H9 (cell line): ENCODE measurements at regions not wholly inside any gene's neighbourhood (a gene's known extent, or its start where the extent isn't known, plus 50 kb on each side); places are given as distances from the start of the nearest gene placed in this dataset.

Source experiments
- DNase-seq: peaks from one replicate; pipeline ENCODE4 v3.0.0-alpha.2; 2017
- H2AFZ ChIP-seq: one replicate; pipeline ENCODE4 v1.6.1; 2013; ENCODE audit warnings: mild to moderate bottlenecking, low read length, control low read depth, moderate library complexity
- H2AK5ac ChIP-seq: 2 replicates; pipeline ENCODE4 v1.6.1; 2013; ENCODE audit warnings: low read length, control low read depth, mixed read lengths; ENCODE audit not compliant: insufficient read length
- H2BK120ac ChIP-seq: one replicate; pipeline ENCODE4 v1.6.1; 2013; ENCODE audit warnings: low read depth, mild to moderate bottlenecking, low read length, control low read depth, inconsistent platforms; ENCODE audit not compliant: poor library complexity, severe bottlenecking
- H2BK12ac ChIP-seq: 2 replicates; pipeline ENCODE4 v1.6.1; 2013; ENCODE audit warnings: low read length, control low read depth, mixed read lengths, low read depth; ENCODE audit not compliant: insufficient read length
- H2BK15ac ChIP-seq: 2 replicates; pipeline ENCODE4 v1.6.1; 2013; ENCODE audit warnings: low read depth, low read length, control low read depth
- H2BK20ac ChIP-seq: one replicate; pipeline ENCODE4 v1.6.1; 2013; ENCODE audit warnings: low read depth, mild to moderate bottlenecking, low read length, control low read depth, inconsistent platforms; ENCODE audit not compliant: poor library complexity, severe bottlenecking
- H2BK5ac ChIP-seq: 2 replicates; pipeline ENCODE4 v1.6.1; 2013; ENCODE audit warnings: low read length, control low read depth, mixed read lengths; ENCODE audit not compliant: insufficient read length
- H3K14ac ChIP-seq: 2 replicates; pipeline ENCODE4 v1.6.1; 2013; ENCODE audit warnings: low read length, control low read depth; ENCODE audit not compliant: insufficient read depth
- H3K18ac ChIP-seq: 2 replicates; pipeline ENCODE4 v1.6.1; 2013; ENCODE audit warnings: low read depth, mild to moderate bottlenecking, mixed read lengths, low read length, control low read depth; ENCODE audit not compliant: insufficient read length
- H3K23ac ChIP-seq: 2 replicates; pipeline ENCODE4 v1.6.1; 2013; ENCODE audit warnings: low read length, control low read depth, mixed read lengths, low read depth; ENCODE audit not compliant: insufficient read length
- H3K23me2 ChIP-seq: 2 replicates; pipeline ENCODE4 v1.6.1; 2013; ENCODE audit warnings: low read depth, mild to moderate bottlenecking, mixed read lengths, low read length, control low read depth; ENCODE audit not compliant: insufficient read length, poor library complexity, severe bottlenecking
- H3K27ac ChIP-seq: 2 replicates; pipeline ENCODE4 v1.5.1; 2013; ENCODE audit warnings: low read length, control low read depth, mixed read lengths, low read depth; ENCODE audit not compliant: insufficient read length
- H3K27me3 ChIP-seq: 2 replicates; pipeline ENCODE4 v1.6.1; 2013; ENCODE audit warnings: low read length, control low read depth, inconsistent platforms; ENCODE audit not compliant: insufficient read depth
- H3K4ac ChIP-seq: 2 replicates; pipeline ENCODE4 v1.6.1; 2013; ENCODE audit warnings: low read depth, mild to moderate bottlenecking, control low read depth, inconsistent platforms, low read length, moderate library complexity
- H3K4me1 ChIP-seq: 2 replicates; pipeline ENCODE4 v1.6.1; 2013; ENCODE audit warnings: low read length, control low read depth, inconsistent platforms; ENCODE audit not compliant: insufficient read depth
- H3K4me2 ChIP-seq: 2 replicates; pipeline ENCODE4 v1.6.1; 2013; ENCODE audit warnings: low read length, control low read depth, mixed read lengths; ENCODE audit not compliant: insufficient read length, insufficient read depth
- H3K56ac ChIP-seq: 2 replicates; pipeline ENCODE4 v1.6.1; 2013; ENCODE audit warnings: low read depth, mild to moderate bottlenecking, mixed read lengths, low read length, control low read depth; ENCODE audit not compliant: insufficient read length
- H3K79me1 ChIP-seq: 2 replicates; pipeline ENCODE4 v1.6.1; 2013; ENCODE audit warnings: low read depth, mild to moderate bottlenecking, moderate library complexity, low read length, control low read depth, inconsistent platforms; ENCODE audit not compliant: insufficient read depth, poor library complexity, severe bottlenecking
- H3K79me2 ChIP-seq: 2 replicates; pipeline ENCODE4 v1.6.1; 2013; ENCODE audit warnings: low read length, control low read depth, inconsistent platforms; ENCODE audit not compliant: insufficient read depth
- H3K9ac ChIP-seq: 2 replicates; pipeline ENCODE4 v1.6.1; 2013; ENCODE audit warnings: low read length, control low read depth, mixed read lengths; ENCODE audit not compliant: insufficient read length; ENCODE audit errors: extremely low read depth
- H3K9me3 ChIP-seq: one replicate; pipeline ENCODE4 v1.6.1; 2013; ENCODE audit warnings: low read depth, low read length, inconsistent platforms; ENCODE audit not compliant: control insufficient read depth
- H3T11ph ChIP-seq: one replicate; pipeline ENCODE4 v1.6.1; 2013; ENCODE audit warnings: mild to moderate bottlenecking, low read length, control low read depth, inconsistent platforms
- H4K20me1 ChIP-seq: one replicate; pipeline ENCODE4 v1.6.1; 2013; ENCODE audit not compliant: control insufficient read depth, insufficient read length, insufficient read depth
- H4K5ac ChIP-seq: 2 replicates; pipeline ENCODE4 v1.6.1; 2013; ENCODE audit warnings: low read depth, mild to moderate bottlenecking, mixed read lengths, low read length, control low read depth; ENCODE audit not compliant: insufficient read length
- H4K8ac ChIP-seq: replicated peaks from 2 replicates; pipeline ENCODE4 v1.6.1; 2013; ENCODE audit warnings: low read length, control low read depth, mixed read lengths, low read depth; ENCODE audit not compliant: insufficient read length
- H4K91ac ChIP-seq: 2 replicates; pipeline ENCODE4 v1.6.1; 2013; ENCODE audit warnings: low read depth, mild to moderate bottlenecking, moderate library complexity, mixed read lengths, low read length, control low read depth; ENCODE audit not compliant: insufficient read length
- H3K27ac Mint-ChIP-seq, 3 experiments: 2 replicates in 2 of 3; 3 replicates in 1 of 3; pipeline ENCODE4 v1.8.0; 2020 to 2021; ENCODE audit warnings: mixed read lengths in 3 of 3, mild to moderate bottlenecking in 1 of 3, moderate library complexity in 1 of 3
- H3K27me3 Mint-ChIP-seq: 2 replicates; pipeline ENCODE4 v1.8.0; 2021; ENCODE audit warnings: low read depth, mild to moderate bottlenecking, moderate library complexity, mixed read lengths
- H3K36me3 Mint-ChIP-seq, 3 experiments: 2 replicates in 2 of 3; 3 replicates in 1 of 3; pipeline ENCODE4 v1.8.0; 2020 to 2021; ENCODE audit warnings: low read depth in 3 of 3, mixed read lengths in 3 of 3; ENCODE audit not compliant: insufficient read depth in 1 of 3
- H3K4me1 Mint-ChIP-seq, 2 experiments: 2 replicates each; pipeline ENCODE4 v1.8.0; 2020; ENCODE audit warnings: mixed read lengths in 2 of 2
- H3K4me3 Mint-ChIP-seq, 2 experiments: 2 replicates in 1 of 2; 3 replicates in 1 of 2; pipeline ENCODE4 v1.8.0; 2020 to 2021; ENCODE audit warnings: mild to moderate bottlenecking in 2 of 2, mixed read lengths in 2 of 2, moderate library complexity in 1 of 2
- H3K9me3 Mint-ChIP-seq, 2 experiments: 2 replicates in 1 of 2; 3 replicates in 1 of 2; pipeline ENCODE4 v1.8.0; 2020; ENCODE audit warnings: mild to moderate bottlenecking in 2 of 2, mixed read lengths in 2 of 2, moderate library complexity in 1 of 2
- CTCF ChIP-seq: fragments of 200-600 bp; sonication (generic); conservative IDR thresholded peaks from 3 replicates; pipeline ENCODE4 v1.8.0; 2021; ENCODE audit warnings: antibody characterized with exemption, mild to moderate bottlenecking
- WGBS: extraction: QIAGEN DNeasy Blood & Tissue Kit; methylation state at CpG from one replicate; pipeline ENCODE4 v1.1.7; 2013; ENCODE audit warnings: missing lambda C conversion rate, low lambda C conversion rate, mixed read lengths; ENCODE audit not compliant: insufficient read length; ENCODE audit errors: extremely low coverage; 5-methylcytosine and 5-hydroxymethylcytosine counted together

GRCh38 chr21:43313221-43313938 is 113.6 kb downstream of the SIK1 start:
- no peaks in the 10 kb centered on the region for H3K79me1 ChIP-seq
- H3K79me2 ChIP-seq: no peaks in the 10 kb centered on the region
- no peak overlapping the region for H4K8ac ChIP-seq
- H2BK15ac ChIP-seq: no peak overlapping the region
- no CpG with 5 or more reads among the region's 20 CpGs for WGBS
- DNase-seq: no peak
- H2BK20ac ChIP-seq: no peak overlapping the region
- no peaks in the 10 kb centered on the region for H3K9me3 ChIP-seq
- H3K4me1 Mint-ChIP-seq: peaks cover 31 to 36% of the 10 kb centered on the region in 2 experiments
- H4K20me1 ChIP-seq: no peaks in the 10 kb centered on the region
- no peak overlapping the region for H3K9ac ChIP-seq
- no peak overlapping the region for H3K23ac ChIP-seq
- H3K4ac ChIP-seq: no peak overlapping the region
- no peaks in the 10 kb centered on the region for H3K27me3 ChIP-seq
- H4K91ac ChIP-seq: no peak overlapping the region
- TF ChIP-seq CTCF: no peak
- H3K27ac Mint-ChIP-seq: peak overlapping the region; percentile 59 to 74 (median 70); a peak in 3 of 7 replicates
- H3K23me2 ChIP-seq: no peaks in the 10 kb centered on the region
- peak overlapping the region; percentile 13 for H3K4me2 ChIP-seq
- no peak overlapping the region for H3K27ac ChIP-seq
- no peak overlapping the region for H2AFZ ChIP-seq
- peaks cover 7% of the 10 kb centered on the region; the same call in 1 of the 2 replicates for H3K4me1 ChIP-seq
- peak overlapping the region; percentile 11; the same call in 1 of the 2 replicates for H3K14ac ChIP-seq
- H2BK120ac ChIP-seq: no peak overlapping the region
- H2BK12ac ChIP-seq: no peak overlapping the region
- peaks cover 7% of the 10 kb centered on the region for H3K27me3 Mint-ChIP-seq
- no peak overlapping the region for H4K5ac ChIP-seq
- H3K56ac ChIP-seq: no peak overlapping the region
- H3K9me3 Mint-ChIP-seq: peaks cover 13 to 15% of the 10 kb centered on the region in 2 experiments
- no peak overlapping the region for H2AK5ac ChIP-seq
- H3K18ac ChIP-seq: no peak overlapping the region
- H3K36me3 Mint-ChIP-seq: peaks cover 2 to 8% (median 4%) of the 10 kb centered on the region in 3 experiments; a peak in 4 of 7 replicates
- H3T11ph ChIP-seq: no peak overlapping the region
- no peak overlapping the region; a peak in 1 of 5 replicates for H3K4me3 Mint-ChIP-seq
- H2BK5ac ChIP-seq: no peak overlapping the region
